ENCODE measurements at regions not wholly inside any gene's neighbourhood (a gene's known extent, or its start where the extent isn't known, plus 50 kb on each side); places are given as distances from the start of the nearest gene placed in this dataset.

- no peak for TF ChIP-seq POLR2A (IDR thresholded peaks at IDR 0.05)
- TF ChIP-seq, protein P1, sequence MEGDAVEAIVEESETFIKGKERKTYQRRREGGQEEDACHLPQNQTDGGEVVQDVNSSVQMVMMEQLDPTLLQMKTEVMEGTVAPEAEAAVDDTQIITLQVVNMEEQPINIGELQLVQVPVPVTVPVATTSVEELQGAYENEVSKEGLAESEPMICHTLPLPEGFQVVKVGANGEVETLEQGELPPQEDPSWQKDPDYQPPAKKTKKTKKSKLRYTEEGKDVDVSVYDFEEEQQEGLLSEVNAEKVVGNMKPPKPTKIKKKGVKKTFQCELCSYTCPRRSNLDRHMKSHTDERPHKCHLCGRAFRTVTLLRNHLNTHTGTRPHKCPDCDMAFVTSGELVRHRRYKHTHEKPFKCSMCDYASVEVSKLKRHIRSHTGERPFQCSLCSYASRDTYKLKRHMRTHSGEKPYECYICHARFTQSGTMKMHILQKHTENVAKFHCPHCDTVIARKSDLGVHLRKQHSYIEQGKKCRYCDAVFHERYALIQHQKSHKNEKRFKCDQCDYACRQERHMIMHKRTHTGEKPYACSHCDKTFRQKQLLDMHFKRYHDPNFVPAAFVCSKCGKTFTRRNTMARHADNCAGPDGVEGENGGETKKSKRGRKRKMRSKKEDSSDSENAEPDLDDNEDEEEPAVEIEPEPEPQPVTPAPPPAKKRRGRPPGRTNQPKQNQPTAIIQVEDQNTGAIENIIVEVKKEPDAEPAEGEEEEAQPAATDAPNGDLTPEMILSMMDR (IDR thresholded peaks at IDR 0.05) = no peak
Measured at GRCh38 chr16:13351601-13352217, 450.3 kb downstream of the SHISA9 start.
